ENCODE measurements at regions not wholly inside any gene's neighbourhood (a gene's known extent, or its start where the extent isn't known, plus 50 kb on each side); places are given as distances from the start of the nearest gene placed in this dataset.

GRCh38 chr12:38053113-38053512 is 263.5 kb upstream of the ALG10B start:
- Histone ChIP-seq H3K27ac (ENCODE audit: insufficient read depth, low read depth, low read length) (no peak overlapping the region), H3K27me3 (ENCODE audit: control insufficient read depth in 2 of 2, insufficient read depth in 2 of 2, low read length in 2 of 2) (no peaks in the 10 kb centered on the region), H3K36me3 (ENCODE audit: control insufficient read depth in 2 of 2, extremely low read depth in 1 of 2, insufficient read depth in 2 of 2, low read length in 2 of 2) (no peaks in the 10 kb centered on the region), H3K9ac (replicated peaks; ENCODE audit: extremely low read depth, insufficient read depth, low read length) (no peak overlapping the region), H3K4me1 (ENCODE audit: control insufficient read depth, extremely low read depth, insufficient read depth, low read length) (no peaks in the 10 kb centered on the region), H3K9me1 (replicated peaks; ENCODE audit: control insufficient read depth, extremely low read depth, insufficient read depth, low read length) (no peaks in the 10 kb centered on the region), H3K4me2 (ENCODE audit: insufficient read depth, low read length) (no peak overlapping the region), H2AFZ (ENCODE audit: low read depth, low read length) (no peak overlapping the region), H3K9me3 (replicated peaks; ENCODE audit: control insufficient read depth, insufficient read depth, low read length) (peaks cover 4% of the 10 kb centered on the region), H3K79me2 (ENCODE audit: control insufficient read depth, insufficient read depth, low read length) (no peaks in the 10 kb centered on the region), H4K20me1 (replicated peaks; ENCODE audit: control insufficient read depth, extremely low read depth, insufficient read depth, low read length) (no peaks in the 10 kb centered on the region), H3K4me3 (replicated peaks in 1 of 3; ENCODE audit: insufficient read depth in 1 of 3, low read depth in 1 of 3, low read length in 3 of 3) (no peak overlapping the region)
- ChIA-PET POLR2A (no interaction called here), CTCF (no interaction called here)
- intact Hi-C loops (cut with micrococcal nuclease) (no loop called here), dilution Hi-C loops (cut with MboI; ENCODE audit: extremely low pct_ligation_motif_present, low sequenced_read_pairs) (no loop called here)
- BruUV-seq (replicated peaks), result no TSS peak
- no peak for DNase-seq (ENCODE audit: low read depth, low spot score)
- no peak for FAIRE-seq
- TF ChIP-seq POLR2A (IDR thresholded peaks at IDR 0.05; ENCODE audit: low read depth, low read length) (no peak), POLR2AphosphoS5 (IDR thresholded peaks at IDR 0.05; ENCODE audit: insufficient read depth, low read depth, low read length) (no peak), JUN (IDR thresholded peaks at IDR 0.05; ENCODE audit: borderline replicate concordance, insufficient read depth, insufficient read length, low read depth) (no peak), FOS (IDR thresholded peaks at IDR 0.05; ENCODE audit: borderline replicate concordance, insufficient read depth, low read length) (no peak), MAX (IDR thresholded peaks at IDR 0.05; ENCODE audit: insufficient read depth, insufficient read length) (no peak), GATA2 (IDR thresholded peaks at IDR 0.05; ENCODE audit: insufficient read depth, insufficient read length, low read depth, low read length) (no peak), EZH2 (IDR thresholded peaks at IDR 0.05; ENCODE audit: borderline replicate concordance, low read depth, low read length, severe bottlenecking) (no peak), CTCF (IDR thresholded peaks at IDR 0.05; ENCODE audit: extremely low read depth in 1 of 2, insufficient read depth in 1 of 2, low read depth in 1 of 2, low read length in 2 of 2) (no peak), MYC (IDR thresholded peaks at IDR 0.05; ENCODE audit: low read depth, low read length) (no peak)
